DOHH2 (cell line): ENCODE measurements at regions not wholly inside any gene's neighbourhood (a gene's known extent, or its start where the extent isn't known, plus 50 kb on each side); places are given as distances from the start of the nearest gene placed in this dataset.

Source experiments
- H3F3A ChIP-seq: fragments of 200-600 bp; sonication (generic), shearing (Covaris generic); 2 replicates; pipeline ENCODE4 v1.6.0; 2016; ENCODE audit warnings: antibody characterized with exemption, mild to moderate bottlenecking; ENCODE audit not compliant: control insufficient read depth, insufficient read depth
- H3K27ac ChIP-seq: fragments of 200-600 bp; sonication (generic); 2 replicates; pipeline ENCODE4 v1.5.1; 2014; ENCODE audit warnings: low read depth, mild to moderate bottlenecking, low read length, moderate library complexity
- H3K27me3 ChIP-seq: fragments of 200-600 bp; sonication (generic); 2 replicates; pipeline ENCODE4 v1.6.1; 2014; ENCODE audit warnings: mild to moderate bottlenecking, low read length, mixed read lengths; ENCODE audit not compliant: control insufficient read depth
- H3K36me3 ChIP-seq: fragments of 200-600 bp; sonication (generic); 2 replicates; pipeline ENCODE4 v1.6.1; 2014; ENCODE audit warnings: mild to moderate bottlenecking, low read length, moderate library complexity, mixed read lengths; ENCODE audit not compliant: control insufficient read depth
- H3K4me1 ChIP-seq: fragments of 200-600 bp; sonication (generic); 2 replicates; pipeline ENCODE4 v1.6.1; 2014; ENCODE audit warnings: mild to moderate bottlenecking, low read length, mixed read lengths; ENCODE audit not compliant: control insufficient read depth
- H3K4me2 ChIP-seq: fragments of 200-600 bp; sonication (generic); 2 replicates; pipeline ENCODE4 v1.6.0; 2014; ENCODE audit warnings: mild to moderate bottlenecking, low read length, moderate library complexity
- H3K4me3 ChIP-seq: fragments of 200-600 bp; sonication (generic); 2 replicates; pipeline ENCODE4 v1.5.1; 2014; ENCODE audit warnings: mild to moderate bottlenecking, low read length, mixed read lengths
- H3K79me2 ChIP-seq: fragments of 200-600 bp; sonication (generic); 2 replicates; pipeline ENCODE4 v1.6.1; 2014; ENCODE audit warnings: mild to moderate bottlenecking, low read length, mixed read lengths; ENCODE audit not compliant: control insufficient read depth
- H3K9me2 ChIP-seq: fragments of 200-600 bp; sonication (generic); replicated peaks from 2 replicates; pipeline ENCODE4 v1.6.1; 2014; ENCODE audit warnings: mild to moderate bottlenecking, low read length, mixed read lengths; ENCODE audit not compliant: control insufficient read depth
- H3K9me3 ChIP-seq: fragments of 200-600 bp; sonication (generic); 2 replicates; pipeline ENCODE4 v1.6.1; 2014; ENCODE audit warnings: antibody characterized with exemption, low read length, mixed read lengths; ENCODE audit not compliant: control insufficient read depth, insufficient read depth
- H4K20me1 ChIP-seq: fragments of 200-600 bp; sonication (generic); 2 replicates; pipeline ENCODE4 v1.6.0; 2014; ENCODE audit warnings: low read depth, mild to moderate bottlenecking, antibody characterized with exemption, low read length, moderate library complexity; ENCODE audit not compliant: control insufficient read depth, insufficient read depth
- EZH2phosphoT487 ChIP-seq: fragments of 200-600 bp; sonication (generic); IDR thresholded peaks from 2 replicates; pipeline ENCODE4 v1.6.1; 2017; ENCODE audit warnings: borderline replicate concordance, mild to moderate bottlenecking, antibody characterized with exemption, low read length, moderate library complexity, mixed read lengths
- TF ChIP-seq, protein P1 (sequence below): fragments of 200-600 bp; sonication (generic); IDR thresholded peaks from one replicate; pipeline ENCODE4 v1.5.1; 2014; ENCODE audit warnings: antibody characterized with exemption, mild to moderate bottlenecking, low read depth, low read length; ENCODE audit not compliant: poor library complexity, severe bottlenecking

GRCh38 chr11:129747071-129747470, 68.6 kb upstream of the TMEM45B start:
- Histone ChIP-seq H3K9me3 (no peaks in the 10 kb centered on the region), H3K27ac (no peak overlapping the region), H3F3A (no peaks in the 10 kb centered on the region), H3K4me2 (no peak overlapping the region), H3K4me3 (no peak overlapping the region), H3K9me2 (no peaks in the 10 kb centered on the region), H3K27me3 (peaks cover 10% of the 10 kb centered on the region; the same call in 1 of the 2 replicates), H3K36me3 (no peaks in the 10 kb centered on the region), H4K20me1 (no peaks in the 10 kb centered on the region), H3K4me1 (no peaks in the 10 kb centered on the region), H3K79me2 (no peaks in the 10 kb centered on the region)
- no peak for TF ChIP-seq EZH2phosphoT487
- TF ChIP-seq, protein P1, sequence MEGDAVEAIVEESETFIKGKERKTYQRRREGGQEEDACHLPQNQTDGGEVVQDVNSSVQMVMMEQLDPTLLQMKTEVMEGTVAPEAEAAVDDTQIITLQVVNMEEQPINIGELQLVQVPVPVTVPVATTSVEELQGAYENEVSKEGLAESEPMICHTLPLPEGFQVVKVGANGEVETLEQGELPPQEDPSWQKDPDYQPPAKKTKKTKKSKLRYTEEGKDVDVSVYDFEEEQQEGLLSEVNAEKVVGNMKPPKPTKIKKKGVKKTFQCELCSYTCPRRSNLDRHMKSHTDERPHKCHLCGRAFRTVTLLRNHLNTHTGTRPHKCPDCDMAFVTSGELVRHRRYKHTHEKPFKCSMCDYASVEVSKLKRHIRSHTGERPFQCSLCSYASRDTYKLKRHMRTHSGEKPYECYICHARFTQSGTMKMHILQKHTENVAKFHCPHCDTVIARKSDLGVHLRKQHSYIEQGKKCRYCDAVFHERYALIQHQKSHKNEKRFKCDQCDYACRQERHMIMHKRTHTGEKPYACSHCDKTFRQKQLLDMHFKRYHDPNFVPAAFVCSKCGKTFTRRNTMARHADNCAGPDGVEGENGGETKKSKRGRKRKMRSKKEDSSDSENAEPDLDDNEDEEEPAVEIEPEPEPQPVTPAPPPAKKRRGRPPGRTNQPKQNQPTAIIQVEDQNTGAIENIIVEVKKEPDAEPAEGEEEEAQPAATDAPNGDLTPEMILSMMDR, result no peak

DNA sequence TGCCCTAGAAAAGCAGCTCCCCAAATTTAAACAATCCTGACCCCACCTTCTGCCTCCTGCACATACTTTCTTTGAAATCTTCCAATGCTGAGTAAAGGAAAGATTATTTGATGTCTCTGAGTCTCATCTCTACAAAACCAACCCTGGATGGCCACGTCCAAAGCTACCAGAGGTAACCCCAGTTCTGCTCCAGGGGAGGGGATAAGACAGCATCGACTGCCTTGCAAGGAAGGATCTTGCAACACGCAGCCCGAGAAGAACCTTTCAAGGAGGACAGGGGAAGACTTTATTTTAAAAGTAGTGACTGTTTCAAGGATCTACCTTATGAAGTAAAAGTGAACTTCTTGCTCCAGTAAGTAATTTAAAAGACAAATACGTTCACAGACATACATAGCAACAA, 66.5 kb upstream of the TMEM45B start:
- Histone ChIP-seq H3F3A (no peaks in the 10 kb centered on the region), H3K27ac (no peak overlapping the region), H3K27me3 (peaks cover 10% of the 10 kb centered on the region; the same call in 1 of the 2 replicates), H3K4me2 (no peak overlapping the region), H3K36me3 (no peaks in the 10 kb centered on the region), H3K9me2 (no peaks in the 10 kb centered on the region), H3K9me3 (no peaks in the 10 kb centered on the region), H3K79me2 (no peaks in the 10 kb centered on the region), H4K20me1 (no peaks in the 10 kb centered on the region), H3K4me3 (no peak overlapping the region), H3K4me1 (no peaks in the 10 kb centered on the region)
- TF ChIP-seq, protein P1, result no peak
- no peak for TF ChIP-seq EZH2phosphoT487

DNA sequence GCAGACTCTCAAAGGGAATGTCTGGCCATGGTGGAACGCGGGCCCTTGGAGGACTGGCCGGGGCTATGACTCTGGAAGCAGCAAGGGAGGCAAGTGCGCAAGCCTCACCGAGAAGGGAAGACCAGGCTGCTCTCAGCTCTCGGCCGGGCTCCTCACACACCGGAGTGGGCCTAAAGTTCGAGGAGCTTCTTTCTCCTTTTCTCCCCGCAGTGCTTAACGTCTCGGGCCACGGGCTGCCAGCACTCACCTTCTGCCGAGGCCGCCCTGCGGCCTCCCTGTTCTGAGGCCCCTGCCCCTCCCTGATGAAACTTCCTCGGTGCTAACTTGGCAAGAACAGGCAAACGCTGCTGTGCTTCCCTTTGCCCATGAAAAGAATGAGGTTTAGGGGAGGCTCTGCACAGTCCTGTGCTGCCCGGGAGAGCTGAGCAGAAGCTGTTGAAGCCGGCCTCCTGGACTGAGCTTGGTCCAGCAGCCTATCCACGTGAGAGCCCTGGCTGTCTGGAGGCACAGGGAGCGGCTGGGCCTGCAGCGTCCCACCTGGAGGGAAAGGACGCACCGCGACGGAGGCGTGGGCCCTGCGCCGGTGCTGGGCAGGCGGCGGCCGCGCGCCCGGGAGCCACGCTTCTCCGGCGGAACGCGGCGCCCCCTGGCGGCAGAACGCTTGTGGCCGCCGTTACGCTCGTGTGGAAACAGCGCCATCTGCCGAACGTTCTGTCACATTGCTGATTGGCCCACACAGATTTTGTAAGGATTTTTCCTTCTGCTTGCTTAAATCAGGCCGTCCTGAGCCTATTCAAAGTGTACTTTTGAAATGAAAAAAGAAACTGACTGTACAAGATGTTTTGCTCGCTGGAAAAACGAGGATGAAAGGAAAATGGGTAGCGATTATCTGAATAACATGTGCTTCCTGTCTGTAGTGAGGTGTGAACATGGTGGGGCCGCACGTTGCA, 65.0 kb upstream of the TMEM45B start:
- TF ChIP-seq, protein P1, result peak; percentile 95
- no peak for TF ChIP-seq EZH2phosphoT487
- no peaks in the 10 kb centered on the region for H3F3A ChIP-seq
- no peak overlapping the region for H3K4me3 ChIP-seq
- no peaks in the 10 kb centered on the region for H3K9me3 ChIP-seq
- no peaks in the 10 kb centered on the region for H3K4me1 ChIP-seq
- H4K20me1 ChIP-seq, result no peaks in the 10 kb centered on the region
- H3K79me2 ChIP-seq, result no peaks in the 10 kb centered on the region
- H3K27ac ChIP-seq, result no peak overlapping the region
- H3K4me2 ChIP-seq, result peak overlapping the region; percentile 44; the same call in 1 of the 2 replicates
- no peaks in the 10 kb centered on the region for H3K9me2 ChIP-seq
- H3K36me3 ChIP-seq, result no peaks in the 10 kb centered on the region
- H3K27me3 ChIP-seq, result peaks cover 10% of the 10 kb centered on the region; the same call in 1 of the 2 replicates
